MCF 10A (cell line): ENCODE measurements at regions not wholly inside any gene's neighbourhood (a gene's known extent, or its start where the extent isn't known, plus 50 kb on each side); places are given as distances from the start of the nearest gene placed in this dataset.

Experiments
- BruUV-seq: library from RNA; stranded (reverse); fragments of 400-500 nt; replicated peaks from 2 replicates; lab custom pipeline; 2021; lab: Mats Ljungman, UMichigan
- CTCF ChIA-PET: fragments of 300-600 bp; sonication (Branson Sonifier 250); formaldehyde crosslinking; extraction: SDS; loops from one replicate; lab custom pipeline; 2021; ENCODE audit warnings: antibody characterized with exemption, inconsistent platforms; lab: Yijun Ruan, JAX
- POLR2A ChIA-PET: fragments of 300-600, 350-650 bp; sonication (Branson Sonifier 250); formaldehyde crosslinking; extraction: SDS; loops from one replicate; lab custom pipeline; 2020; ENCODE audit warnings: antibody characterized with exemption, inconsistent platforms; lab: Yijun Ruan, JAX
- DNase-seq: peaks from one replicate; pipeline ENCODE4 v3.0.0-alpha.2; 2018; ENCODE audit not compliant: unreplicated experiment
- H3K27ac Mint-ChIP-seq: one replicate; pipeline ENCODE4 v1.8.0; 2022; ENCODE audit warnings: mild to moderate bottlenecking, low read depth, mixed read lengths; ENCODE audit not compliant: unreplicated experiment
- H3K27me3 Mint-ChIP-seq: one replicate; pipeline ENCODE4 v1.8.0; 2022; ENCODE audit warnings: mixed read lengths; ENCODE audit not compliant: insufficient read depth, unreplicated experiment
- H3K36me3 Mint-ChIP-seq: one replicate; pipeline ENCODE4 v1.8.0; 2022; ENCODE audit warnings: mild to moderate bottlenecking, moderate library complexity, mixed read lengths; ENCODE audit not compliant: insufficient read depth, unreplicated experiment
- H3K4me1 Mint-ChIP-seq: one replicate; pipeline ENCODE4 v1.8.0; 2022; ENCODE audit warnings: mixed read lengths; ENCODE audit not compliant: insufficient read depth, unreplicated experiment
- H3K4me3 Mint-ChIP-seq: one replicate; pipeline ENCODE4 v1.8.0; 2022; ENCODE audit warnings: mild to moderate bottlenecking, moderate library complexity, mixed read lengths; ENCODE audit not compliant: unreplicated experiment
- H3K9me3 Mint-ChIP-seq: one replicate; pipeline ENCODE4 v1.8.0; 2022; ENCODE audit warnings: mixed read lengths; ENCODE audit not compliant: unreplicated experiment
- intact Hi-C: fragments of 100-400 bp; cut with micrococcal nuclease; formaldehyde crosslinking; loops from 2 replicates; pipeline ENCODE4 v1.14.1; 2022
- TF ChIP-seq, protein P1 (sequence below): fragments of 200-600 bp; IDR thresholded peaks from one replicate; pipeline ENCODE4 v1.8.0; 2022; ENCODE audit warnings: antibody characterized with exemption, mild to moderate bottlenecking; ENCODE audit not compliant: unreplicated experiment

- no peak overlapping the region for H3K4me3 Mint-ChIP-seq
- no peak for DNase-seq
- H3K36me3 Mint-ChIP-seq = no peaks in the 10 kb centered on the region
- POLR2A ChIA-PET = no interaction called here
- intact Hi-C loops = no loop called here
- no peaks in the 10 kb centered on the region for H3K9me3 Mint-ChIP-seq
- CTCF ChIA-PET = interaction anchor here (0.6 to 1.3 kb wide), 3 partner anchors 8 to 1145 kb away, joined by 3 read pairs; no protein-coding TSS in a partner anchor
- BruUV-seq = no TSS peak
- no peak overlapping the region for H3K27ac Mint-ChIP-seq
- TF ChIP-seq, protein P1, sequence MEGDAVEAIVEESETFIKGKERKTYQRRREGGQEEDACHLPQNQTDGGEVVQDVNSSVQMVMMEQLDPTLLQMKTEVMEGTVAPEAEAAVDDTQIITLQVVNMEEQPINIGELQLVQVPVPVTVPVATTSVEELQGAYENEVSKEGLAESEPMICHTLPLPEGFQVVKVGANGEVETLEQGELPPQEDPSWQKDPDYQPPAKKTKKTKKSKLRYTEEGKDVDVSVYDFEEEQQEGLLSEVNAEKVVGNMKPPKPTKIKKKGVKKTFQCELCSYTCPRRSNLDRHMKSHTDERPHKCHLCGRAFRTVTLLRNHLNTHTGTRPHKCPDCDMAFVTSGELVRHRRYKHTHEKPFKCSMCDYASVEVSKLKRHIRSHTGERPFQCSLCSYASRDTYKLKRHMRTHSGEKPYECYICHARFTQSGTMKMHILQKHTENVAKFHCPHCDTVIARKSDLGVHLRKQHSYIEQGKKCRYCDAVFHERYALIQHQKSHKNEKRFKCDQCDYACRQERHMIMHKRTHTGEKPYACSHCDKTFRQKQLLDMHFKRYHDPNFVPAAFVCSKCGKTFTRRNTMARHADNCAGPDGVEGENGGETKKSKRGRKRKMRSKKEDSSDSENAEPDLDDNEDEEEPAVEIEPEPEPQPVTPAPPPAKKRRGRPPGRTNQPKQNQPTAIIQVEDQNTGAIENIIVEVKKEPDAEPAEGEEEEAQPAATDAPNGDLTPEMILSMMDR = no peak
- H3K4me1 Mint-ChIP-seq = no peaks in the 10 kb centered on the region
- no peaks in the 10 kb centered on the region for H3K27me3 Mint-ChIP-seq
These were observed 79.9 kb upstream of the PRR23E start for GRCh38 chr3:127112796-127113570.

GRCh38 chr3:127113571-127113891 lies 79.4 kb upstream of the PRR23E start:
- H3K36me3 Mint-ChIP-seq = no peaks in the 10 kb centered on the region
- peaks cover 1% of the 10 kb centered on the region for H3K27me3 Mint-ChIP-seq
- TF ChIP-seq, protein P1 = no peak
- no peaks in the 10 kb centered on the region for H3K9me3 Mint-ChIP-seq
- no peaks in the 10 kb centered on the region for H3K4me1 Mint-ChIP-seq
- no TSS peak for BruUV-seq
- no peak overlapping the region for H3K4me3 Mint-ChIP-seq
- DNase-seq = no peak
- intact Hi-C loops = no loop called here
- CTCF ChIA-PET = interaction anchor here (0.6 to 1.3 kb wide), 3 partner anchors 9 to 1146 kb away, joined by 3 read pairs; no protein-coding TSS in a partner anchor
- POLR2A ChIA-PET = no interaction called here
- no peak overlapping the region for H3K27ac Mint-ChIP-seq

DNA sequence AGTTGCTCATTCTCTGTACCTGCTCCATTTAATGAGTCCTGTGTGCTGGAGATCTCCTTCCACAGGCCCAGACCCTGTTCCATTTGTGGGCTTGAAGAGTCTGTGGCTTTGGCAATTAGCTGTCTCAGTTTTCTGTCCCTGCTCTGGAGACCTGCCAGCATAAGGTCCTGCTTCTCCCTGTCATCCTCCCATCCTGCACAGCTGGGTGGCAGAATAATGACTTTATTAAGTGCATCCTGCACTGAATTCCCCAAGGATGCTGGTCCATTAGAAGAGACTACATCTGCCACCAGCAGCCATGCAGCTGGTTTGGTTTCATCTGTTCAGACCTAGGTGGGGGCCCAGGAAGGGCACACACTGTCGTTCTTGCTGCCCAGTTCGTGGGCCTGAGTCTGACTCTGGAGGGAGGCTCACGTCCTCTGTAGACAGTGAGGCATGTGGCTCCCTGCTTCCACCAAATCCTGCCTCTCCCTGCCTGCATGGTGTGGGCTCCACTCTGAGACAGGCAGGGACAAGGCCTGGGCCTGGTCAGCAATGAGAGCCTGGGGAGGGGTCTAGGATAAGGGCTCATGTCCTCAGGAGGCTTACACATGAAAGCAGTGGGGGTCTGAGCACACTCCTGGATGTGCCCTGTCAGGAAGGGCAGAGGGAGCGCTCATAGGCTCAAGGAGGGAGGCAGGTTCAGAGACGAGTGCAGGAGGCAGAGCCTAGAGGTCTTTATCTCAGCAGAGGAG lies 78.4 kb upstream of the PRR23E start:
- Mint-ChIP-seq H3K27me3 (peaks cover 11% of the 10 kb centered on the region), H3K27ac (no peak overlapping the region), H3K9me3 (no peaks in the 10 kb centered on the region), H3K4me1 (no peaks in the 10 kb centered on the region), H3K4me3 (no peak overlapping the region), H3K36me3 (no peaks in the 10 kb centered on the region)
- CTCF ChIA-PET = interaction anchor here (1.3 kb wide), 1 partner anchor 32 kb away, joined by 3 read pairs; no protein-coding TSS in a partner anchor
- intact Hi-C loops = no loop called here
- BruUV-seq = no TSS peak
- POLR2A ChIA-PET = no interaction called here
- TF ChIP-seq, protein P1 = no peak
- no peak for DNase-seq

- TF ChIP-seq, protein P1 = no peak
- intact Hi-C loops = no loop called here
- H3K27me3 Mint-ChIP-seq = peaks cover 21% of the 10 kb centered on the region
- DNase-seq = no peak
- no peak overlapping the region for H3K27ac Mint-ChIP-seq
- H3K4me3 Mint-ChIP-seq = no peak overlapping the region
- CTCF ChIA-PET = interaction anchor here (0.7 kb wide), 1 partner anchor 332 kb away, joined by 3 read pairs; no protein-coding TSS in a partner anchor
- H3K4me1 Mint-ChIP-seq = no peaks in the 10 kb centered on the region
- BruUV-seq = no TSS peak
- H3K9me3 Mint-ChIP-seq = no peaks in the 10 kb centered on the region
- POLR2A ChIA-PET = no interaction called here
- no peaks in the 10 kb centered on the region for H3K36me3 Mint-ChIP-seq
These were observed 77.1 kb upstream of the PRR23E start for GRCh38 chr3:127115691-127116351.
